Heart right ventricle (tissue), 16 donors: ENCODE measurements at regions not wholly inside any gene's neighbourhood (a gene's known extent, or its start where the extent isn't known, plus 50 kb on each side); places are given as distances from the start of the nearest gene placed in this dataset.
"Not testable (repeated sequence)": the region's sequence is repeated elsewhere in the genome, so short reads cannot be mapped to it uniquely, and the experiment has no call there.

Source experiments
- ATAC-seq, 8 donors: fragments of 200-7000 bp; cut with Tn5 transposase; one replicate each; pipeline ENCODE4 v1.9.1; 2020; ENCODE audit warnings: mild to moderate bottlenecking in 8 of 8, moderate library complexity in 8 of 8, moderate number of reproducible peaks in 1 of 8
- DNase-seq, 2 donors: peaks; one replicate each; pipeline ENCODE4 v3.0.0-alpha.2; 2020
- H3K27ac ChIP-seq, 10 donors: fragments of 200-600 bp; sonication (generic) in 2 of 10; one replicate each; pipeline versions ENCODE4 v1.5.0 to v1.8.0; 2020 to 2022; ENCODE audit warnings: mild to moderate bottlenecking in 3 of 10
- H3K27me3 ChIP-seq, 7 donors: fragments of 200-600 bp; one replicate each; pipeline ENCODE4 v1.8.0; 2021 to 2022; ENCODE audit warnings: mild to moderate bottlenecking in 2 of 7
- H3K36me3 ChIP-seq, 9 donors: fragments of 200-600 bp; sonication (generic) in 1 of 9; one replicate each; pipeline versions ENCODE4 v1.5.0 to v1.8.0; 2020 to 2022; ENCODE audit warnings: mild to moderate bottlenecking in 2 of 9
- H3K4me1 ChIP-seq, 9 donors: fragments of 200-600 bp; sonication (generic) in 1 of 9; one replicate each; pipeline versions ENCODE4 v1.5.0 to v1.8.0; 2020 to 2022; ENCODE audit warnings: mild to moderate bottlenecking in 4 of 9
- H3K4me3 ChIP-seq, 10 donors: fragments of 200-600 bp; sonication (generic) in 2 of 10; one replicate each; pipeline versions ENCODE4 v1.5.0 to v1.8.0; 2020 to 2022; ENCODE audit warnings: mild to moderate bottlenecking in 7 of 10, moderate library complexity in 2 of 10
- H3K9me3 ChIP-seq, 11 donors: fragments of 200-600 bp in 10 of 11; sonication (generic) in 2 of 11; one replicate each; pipeline versions ENCODE4 v1.5.0 to v1.8.0; 2013 to 2022; ENCODE audit warnings: mild to moderate bottlenecking in 2 of 11, control low read depth in 1 of 11, moderate library complexity in 1 of 11
- CTCF ChIP-seq, 9 donors: fragments of 200-600 bp; sonication (generic) in 2 of 9; IDR thresholded peaks; one replicate each; pipeline versions ENCODE4 v1.5.0 to v1.8.0; 2021 to 2022; ENCODE audit warnings: antibody characterized with exemption in 9 of 9, mild to moderate bottlenecking in 5 of 9, moderate library complexity in 1 of 9
- WGBS, 2 donors: extraction: QIAGEN DNeasy Blood & Tissue Kit; methylation state at CpG; one replicate each; pipeline ENCODE4 v1.1.7; 2013; ENCODE audit warnings: inconsistent platforms in 1 of 2; 5-methylcytosine and 5-hydroxymethylcytosine counted together
- intact Hi-C, 10 donors: fragments of 100-400 bp; cut with DNase I; formaldehyde crosslinking; loops; one replicate each; pipeline versions ENCODE4 v1.11.1 to v1.14.2; 2022
- donor health status: Arrhythmogenic right ventricular cardiomyopathy.
- donor health status: ischemic (EF 13 %, LVEDD 7.1; RV severe dilation, severe dysfunction).
- donor health status: healthy with polysubstance abuse.
- donor health status: DM: no; HTN: yes; CAD: no.
- donor health status: DM: no; HTN: no; CAD: no.
- donor health status: ischemic (EF 25% LVEDD 6.9; RV normal size, moderate dysfunction).
- donor health status: ischemic (EF 25% LVEDD 5.7; RV mildly dilated, moderate dysfunction).
- donor health status: healthy.
- donor health status: DM: yes; HTN: yes; CAD: no.
- donor health status: Ischemic cardiomyopathy.
- donor health status: ischemic (EF 35%, LVEDD 5.7; RV mildly dilated, moderate dysfunction).
- donor health status: nonischemic (EF 11% LVEDD 7.7; RV severe dilation, severe dysfunction).
- donor health status: DM: yes; HTN: yes; CAD: no.
- donor health status: PGD.
- donor health status: ischemic (EF 29% LVEDD 5.4; RV normal size, mild dysfunction).
- donor health status: nonischemic (EF 23%, LVEDD 6.1; RV moderate dilation, normal function).

- ATAC-seq (no peak), DNase-seq (no peak)
Measured at GRCh38 chr9:73327149-73327548, 175.5 kb downstream of the ANXA1 start.

GRCh38 chr9:73337182-73337581 is 185.5 kb downstream of the ANXA1 start:
- H3K4me1 ChIP-seq, H3K36me3 ChIP-seq, H3K4me3 ChIP-seq, H3K27ac ChIP-seq, DNase-seq, ATAC-seq, H3K9me3 ChIP-seq, intact Hi-C loops, H3K27me3 ChIP-seq: not testable (repeated sequence)
- WGBS, 2 donors: 93 to 94% methylated on average over 2 of the region's 2 CpGs

More at GRCh38 chr9:73327149-73327548, 175.5 kb downstream of the ANXA1 start:
- Histone ChIP-seq H3K27me3 (no peaks in the 10 kb centered on the region), H3K27ac (no peak overlapping the region), H3K4me1 (no peaks in the 10 kb centered on the region), H3K36me3 (no peaks in the 10 kb centered on the region), H3K4me3 (no peak overlapping the region), H3K9me3 (peaks cover 0 to 5% (median 0%) of the 10 kb centered on the region in 11 donors)
- intact Hi-C loops: loop anchor here in 2 of 10 donors (2.0 to 5.0 kb wide), 2 partner anchors 16 to 765 kb away; no protein-coding TSS in a partner anchor
- no peak for TF ChIP-seq CTCF (IDR thresholded peaks at IDR 0.05)
- 49 to 58% methylated on average over 2 of the region's 2 CpGs for whole genome bisulfite sequencing, 2 donors

GRCh38 chr9:73344060-73344459 is 192.4 kb downstream of the ANXA1 start:
- no peak for TF ChIP-seq CTCF (IDR thresholded peaks at IDR 0.05)
- intact Hi-C loops: loop anchor here in 1 of 10 donors (10.0 kb wide), 1 partner anchor 59 kb away; no protein-coding TSS in a partner anchor
- no peak for DNase-seq
- H3K27ac ChIP-seq: no peak overlapping the region
- no peaks in the 10 kb centered on the region for H3K36me3 ChIP-seq
- H3K4me3 ChIP-seq: no peak overlapping the region
- H3K4me1 ChIP-seq: no peaks in the 10 kb centered on the region
- 85 to 89% methylated on average over 3 of the region's 3 CpGs for WGBS, 2 donors
- no peak for ATAC-seq
- no peaks in the 10 kb centered on the region for H3K9me3 ChIP-seq
- H3K27me3 ChIP-seq: no peaks in the 10 kb centered on the region

GRCh38 chr9:73347123-73347522 is 195.5 kb downstream of the ANXA1 start:
- 75 to 76% methylated on average over 4 of the region's 4 CpGs for WGBS, 2 donors
- no peaks in the 10 kb centered on the region for H3K27me3 ChIP-seq
- no peaks in the 10 kb centered on the region for H3K4me1 ChIP-seq
- H3K36me3 ChIP-seq: no peaks in the 10 kb centered on the region
- no peak for ATAC-seq
- H3K27ac ChIP-seq: no peak overlapping the region
- intact Hi-C loops: loop anchor here in 1 of 10 donors (10.0 kb wide), 1 partner anchor 62 kb away; no protein-coding TSS in a partner anchor
- no peak for DNase-seq
- H3K9me3 ChIP-seq: no peaks in the 10 kb centered on the region
- no peak overlapping the region for H3K4me3 ChIP-seq
- TF ChIP-seq CTCF (IDR thresholded peaks at IDR 0.05): no peak

GRCh38 chr9:73347720-73348119 is 196.1 kb downstream of the ANXA1 start:
- Histone ChIP-seq H3K4me1 (no peaks in the 10 kb centered on the region), H3K27ac (no peak overlapping the region), H3K36me3 (no peaks in the 10 kb centered on the region), H3K9me3 (no peaks in the 10 kb centered on the region), H3K27me3 (no peaks in the 10 kb centered on the region), H3K4me3 (no peak overlapping the region)
- no peak for DNase-seq
- 77 to 85% methylated on average over 1 of the region's 1 CpG for WGBS, 2 donors
- no peak for TF ChIP-seq CTCF (IDR thresholded peaks at IDR 0.05)
- intact Hi-C loops: loop anchor here in 1 of 10 donors (10.0 kb wide), 1 partner anchor 63 kb away; no protein-coding TSS in a partner anchor
- no peak for ATAC-seq
